ENCODE measurements at regions not wholly inside any gene's neighbourhood (a gene's known extent, or its start where the extent isn't known, plus 50 kb on each side); places are given as distances from the start of the nearest gene placed in this dataset.

- no peak for FAIRE-seq
- TF ChIP-seq POLR2A (IDR thresholded peaks at IDR 0.05; ENCODE audit: low read depth, low read length): no peak
- DNase-seq (ENCODE audit: insufficient read length, low spot score): no peak
Measured at GRCh38 chr16:86286991-86287663, 223.2 kb upstream of the FOXF1 start.

DNA sequence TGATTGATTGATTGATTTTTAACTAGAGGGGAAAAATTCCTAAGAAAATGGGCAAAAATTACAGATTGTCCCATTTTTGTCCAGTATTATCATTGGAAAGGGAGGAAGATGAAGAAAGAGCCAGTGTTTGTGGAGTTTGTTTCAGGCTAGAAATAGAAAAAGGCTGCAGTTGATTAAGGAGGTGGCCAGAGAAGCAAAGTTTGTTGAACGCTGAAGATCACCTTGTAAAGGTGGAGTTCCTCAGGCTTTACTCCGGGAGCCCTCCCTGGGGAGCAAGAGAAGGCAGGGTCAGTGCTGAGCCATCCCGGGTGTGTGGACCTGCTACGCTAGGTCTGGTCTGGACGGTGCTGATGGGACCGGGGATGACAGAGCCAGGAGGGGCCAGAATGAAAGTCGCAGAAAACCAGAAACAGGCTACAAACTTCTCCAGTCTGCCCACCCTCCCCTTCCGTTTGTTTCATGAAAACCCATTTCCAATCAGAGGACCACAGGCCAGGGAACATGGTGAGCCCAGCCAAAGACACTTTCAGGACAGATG, 222.6 kb upstream of the FOXF1 start:
- TF ChIP-seq POLR2A (IDR thresholded peaks at IDR 0.05; ENCODE audit: low read depth, low read length): no peak
- DNase-seq (ENCODE audit: insufficient read length, low spot score): no peak
- FAIRE-seq: no peak

DNA sequence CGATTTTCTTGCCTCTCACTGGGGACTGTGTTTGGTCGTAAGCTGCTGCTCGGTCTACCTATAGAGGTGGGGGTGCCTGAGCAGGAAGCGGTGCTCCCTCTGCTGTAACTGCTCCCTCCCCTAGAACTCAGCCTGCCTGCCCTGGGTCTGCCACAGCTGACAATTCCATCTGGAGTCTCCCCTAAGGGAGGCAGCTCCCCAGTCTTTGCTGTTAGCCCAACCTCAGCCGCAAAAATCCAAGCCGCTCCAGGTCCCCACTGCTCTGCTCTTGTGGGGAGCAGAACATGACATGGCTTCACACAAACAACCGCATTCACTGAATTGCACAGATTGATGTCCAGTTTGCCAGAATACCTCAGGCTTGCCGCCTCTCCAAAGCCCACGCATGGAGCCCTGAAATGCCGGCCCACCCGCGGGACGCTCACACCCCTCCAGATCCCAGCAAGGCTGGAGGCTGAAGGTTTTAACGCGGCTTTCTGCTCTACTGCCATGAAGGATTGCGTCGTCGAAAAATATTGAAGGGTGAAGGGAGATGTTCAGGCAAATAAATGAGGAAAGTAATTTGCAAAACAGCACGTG, 221.5 kb upstream of the FOXF1 start:
- TF ChIP-seq POLR2A (IDR thresholded peaks at IDR 0.05; ENCODE audit: low read depth, low read length): no peak
- FAIRE-seq (no peak), DNase-seq (ENCODE audit: insufficient read length, low spot score) (no peak)

GRCh38 chr16:86289304-86289703, 221.0 kb upstream of the FOXF1 start:
- TF ChIP-seq POLR2A (IDR thresholded peaks at IDR 0.05; ENCODE audit: low read depth, low read length): no peak
- no peak for DNase-seq (ENCODE audit: insufficient read length, low spot score)
- FAIRE-seq: no peak

DNA sequence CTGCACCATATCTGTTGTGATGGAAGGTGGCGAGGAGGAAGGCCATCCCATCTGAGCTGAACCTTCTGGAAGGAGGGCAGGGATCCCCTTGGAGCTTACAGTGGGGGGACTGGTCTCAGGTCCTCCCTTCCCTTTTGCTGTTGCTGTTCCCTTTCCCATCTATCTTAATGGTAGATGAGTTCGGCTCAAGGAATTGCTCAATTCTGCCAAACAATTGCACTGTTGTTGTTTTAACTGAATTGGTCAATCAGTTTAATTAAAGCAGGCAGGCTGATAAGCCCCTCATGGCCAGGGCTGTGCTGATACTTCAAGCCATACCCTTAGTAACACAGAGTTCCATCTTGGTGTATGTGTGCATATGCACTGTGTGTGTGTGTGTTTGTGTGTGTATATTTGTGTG, 220.4 kb upstream of the FOXF1 start:
- TF ChIP-seq POLR2A (IDR thresholded peaks at IDR 0.05; ENCODE audit: low read depth, low read length): no peak
- DNase-seq (ENCODE audit: insufficient read length, low spot score) (no peak), FAIRE-seq (no peak)

GRCh38 chr16:86291491-86291890, 218.8 kb upstream of the FOXF1 start:
- DNase-seq (ENCODE audit: insufficient read length, low spot score) (no peak), FAIRE-seq (no peak)
- no peak for TF ChIP-seq POLR2A (IDR thresholded peaks at IDR 0.05; ENCODE audit: low read depth, low read length)

DNA sequence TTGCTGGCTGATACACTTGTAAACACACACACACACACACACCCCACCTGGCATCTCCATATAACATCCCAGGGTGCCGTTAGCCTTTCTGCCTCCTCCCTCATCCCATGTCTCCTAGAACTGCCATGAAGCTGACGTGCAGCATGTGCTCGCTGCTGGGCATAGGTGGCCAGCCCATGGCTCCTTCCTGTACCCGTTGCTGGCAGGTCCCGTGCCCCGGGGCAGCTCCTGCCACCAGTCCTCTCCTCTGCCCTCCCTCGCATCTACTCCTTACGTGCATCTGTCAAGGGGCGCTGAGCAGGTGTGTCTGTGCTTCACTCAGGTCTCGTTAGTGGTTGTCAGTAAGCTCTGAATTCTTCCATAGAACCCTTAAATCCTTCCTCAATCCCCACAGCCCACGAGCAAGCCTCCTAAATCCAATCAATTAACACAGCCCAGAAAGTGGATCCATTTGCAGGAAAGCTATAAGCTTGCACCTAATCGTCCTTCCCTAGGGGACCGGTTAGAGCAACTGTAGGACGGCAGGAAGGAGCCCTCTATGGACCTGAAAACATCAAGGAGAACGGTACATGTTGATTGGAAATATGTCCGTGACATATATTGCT, 218.1 kb upstream of the FOXF1 start:
- no peak for TF ChIP-seq POLR2A (IDR thresholded peaks at IDR 0.05; ENCODE audit: low read depth, low read length)
- DNase-seq (ENCODE audit: insufficient read length, low spot score) (no peak), FAIRE-seq (no peak)

- no peak for TF ChIP-seq POLR2A (IDR thresholded peaks at IDR 0.05; ENCODE audit: low read depth, low read length)
- FAIRE-seq (no peak), DNase-seq (ENCODE audit: insufficient read length, low spot score) (no peak)
Measured at GRCh38 chr16:86292942-86293341, 217.4 kb upstream of the FOXF1 start.

- DNase-seq (ENCODE audit: insufficient read length, low spot score) (no peak), FAIRE-seq (no peak)
- no peak for TF ChIP-seq POLR2A (IDR thresholded peaks at IDR 0.05; ENCODE audit: low read depth, low read length)
Measured at GRCh38 chr16:86293906-86294305, 216.4 kb upstream of the FOXF1 start.

DNA sequence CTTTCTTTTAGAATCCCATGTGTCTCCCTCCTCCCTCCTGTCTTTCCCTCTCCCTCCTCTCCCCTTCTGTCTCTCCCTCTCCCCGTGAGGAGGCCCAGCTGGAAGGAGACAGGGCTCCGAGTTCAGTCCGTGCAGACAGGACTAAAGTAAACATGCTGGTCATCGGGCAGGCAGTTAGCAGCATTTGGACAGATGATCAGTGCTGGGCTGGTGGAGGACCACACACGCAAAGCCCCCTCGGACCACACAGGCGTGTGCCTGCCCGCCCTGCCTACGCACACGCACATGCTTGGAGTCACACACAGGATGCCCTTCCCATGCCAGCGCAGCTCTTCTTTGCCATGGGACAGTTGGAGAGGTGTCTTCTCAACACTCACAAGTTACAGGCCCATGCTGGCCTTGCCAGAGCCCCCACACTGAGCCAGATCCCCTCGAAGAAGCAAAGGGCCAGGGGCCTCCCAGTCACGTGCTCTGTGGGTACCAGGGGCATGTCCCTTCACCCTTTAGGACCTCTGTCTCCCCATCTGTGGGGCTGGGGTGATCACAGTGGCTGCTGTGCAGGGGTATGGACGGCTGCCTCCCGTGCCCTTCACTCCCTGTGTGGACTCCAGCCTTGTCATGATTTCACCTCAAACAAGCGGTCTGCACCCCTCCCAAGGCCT, 215.7 kb upstream of the FOXF1 start:
- no peak for DNase-seq (ENCODE audit: insufficient read length, low spot score)
- TF ChIP-seq POLR2A (IDR thresholded peaks at IDR 0.05; ENCODE audit: low read depth, low read length): no peak
- no peak for FAIRE-seq

DNA sequence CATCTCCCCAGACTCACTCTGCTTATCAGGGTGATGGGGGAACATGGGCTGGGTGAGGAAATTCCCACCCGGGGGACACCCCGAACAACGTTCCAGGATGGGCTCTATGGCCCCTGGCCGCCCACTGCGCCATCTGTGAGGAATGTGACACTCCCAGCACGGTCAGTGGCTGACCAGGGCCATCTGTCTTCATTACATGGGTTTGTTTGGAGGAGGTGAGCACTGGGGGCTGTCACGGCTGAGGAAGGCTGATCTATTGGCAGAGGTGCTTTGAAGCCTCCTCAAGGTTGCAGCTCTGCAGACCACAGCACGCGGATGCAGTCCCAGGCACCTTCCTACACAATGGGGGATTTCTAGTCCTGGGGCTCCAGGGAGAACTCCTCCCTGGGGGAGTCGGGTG, 214.1 kb upstream of the FOXF1 start:
- FAIRE-seq (no peak), DNase-seq (ENCODE audit: insufficient read length, low spot score) (no peak)
- TF ChIP-seq POLR2A (IDR thresholded peaks at IDR 0.05; ENCODE audit: low read depth, low read length): no peak

GRCh38 chr16:86297391-86297790, 212.9 kb upstream of the FOXF1 start:
- DNase-seq (ENCODE audit: insufficient read length, low spot score) (peak; percentile 20), FAIRE-seq (no peak)
- no peak for TF ChIP-seq POLR2A (IDR thresholded peaks at IDR 0.05; ENCODE audit: low read depth, low read length)

DNA sequence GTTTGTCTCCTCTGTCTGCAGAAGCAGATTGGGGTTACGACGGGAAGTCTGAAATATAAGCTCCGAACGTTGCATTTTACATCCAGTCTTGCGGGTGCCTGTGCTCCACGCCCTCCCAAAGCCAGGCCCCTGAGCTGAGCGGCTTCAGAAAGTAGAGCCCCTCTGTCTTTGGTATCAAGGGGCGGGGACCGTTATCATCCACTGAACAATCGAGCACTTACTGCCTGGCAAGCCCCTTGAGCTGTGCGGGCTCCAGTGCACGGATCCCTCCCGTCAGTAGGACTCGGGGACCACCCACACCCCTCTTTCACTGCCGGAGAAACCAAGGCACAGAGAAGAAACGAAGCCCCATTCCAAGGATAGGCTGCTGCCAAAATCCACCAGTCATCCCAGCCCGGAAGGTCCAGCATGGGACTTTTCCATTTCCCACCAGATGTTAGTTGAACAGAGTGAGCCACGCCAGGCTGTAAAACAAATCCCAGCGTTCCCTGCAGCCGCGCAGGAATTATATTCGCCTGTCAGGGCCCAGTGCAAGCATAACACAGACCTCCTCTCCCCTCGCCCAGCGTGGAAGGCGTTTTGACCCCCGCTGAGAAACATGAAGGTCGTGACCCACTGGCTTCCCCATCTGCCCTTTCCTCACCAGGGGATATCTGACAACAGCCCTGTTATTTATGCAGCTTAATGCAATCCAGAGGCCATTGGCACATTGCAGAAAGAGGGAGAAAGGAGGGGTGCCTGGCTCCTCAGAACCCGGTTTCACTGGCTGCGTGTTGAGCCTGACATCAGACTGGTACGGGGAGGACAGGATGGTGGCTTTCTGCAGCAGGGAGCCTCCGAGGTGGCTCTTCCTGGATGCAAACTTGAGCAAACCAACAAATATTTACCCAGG, 212.2 kb upstream of the FOXF1 start:
- FAIRE-seq (no peak), DNase-seq (ENCODE audit: insufficient read length, low spot score) (no peak)

More for the DNA sequence above, 212.2 kb upstream of the FOXF1 start:
- TF ChIP-seq POLR2A (IDR thresholded peaks at IDR 0.05; ENCODE audit: low read depth, low read length): no peak

All from H54 (cell line).